Breast epithelium (tissue), 3 donors: ENCODE measurements at regions not wholly inside any gene's neighbourhood (a gene's known extent, or its start where the extent isn't known, plus 50 kb on each side); places are given as distances from the start of the nearest gene placed in this dataset.

Source experiments
- CTCF ChIP-seq, 3 donors: fragments of 450-650 bp; IDR thresholded peaks; one replicate each; pipeline ENCODE4 v1.5.1; 2016 to 2017; ENCODE audit warnings: antibody characterized with exemption in 3 of 3, mild to moderate bottlenecking in 3 of 3, moderate library complexity in 3 of 3
- POLR2A ChIP-seq: fragments of 450-650 bp; IDR thresholded peaks from one replicate; pipeline ENCODE4 v1.6.1; 2016; ENCODE audit warnings: antibody characterized with exemption, mild to moderate bottlenecking, moderate library complexity
- POLR2AphosphoS5 ChIP-seq, 3 donors: sonication (generic); formaldehyde crosslinking; IDR thresholded peaks; one replicate each; pipeline ENCODE4 v1.6.1; 2017; ENCODE audit warnings: antibody characterized with exemption in 3 of 3

- TF ChIP-seq CTCF (IDR thresholded peaks at IDR 0.05) (no peak), POLR2A (no peak), POLR2AphosphoS5 (IDR thresholded peaks at IDR 0.05) (no peak)
Observed at GRCh38 chr7:125136341-125136740, 206.7 kb upstream of the POT1 start.
